DMS153 treated with DMSO at 0.1 percent for 48 hours (cell line): ENCODE measurements at regions not wholly inside any gene's neighbourhood (a gene's known extent, or its start where the extent isn't known, plus 50 kb on each side); places are given as distances from the start of the nearest gene placed in this dataset.
A peak's percentile ranks its signal among the peaks of the same experiment; 100 is the strongest.

Experiments
- DNase-seq: peaks from one replicate; lab custom pipeline; 2025; ENCODE audit not compliant: unreplicated experiment; lab: John Stamatoyannopoulos, UW

GRCh38 chr3:168895419-168895818 is 768.1 kb downstream of the MECOM start:
- DNase-seq, result no peak

- DNase-seq, result no peak
Measured at GRCh38 chr3:168894214-168894613, 769.3 kb downstream of the MECOM start.

GRCh38 chr3:168889666-168890065 is 773.8 kb downstream of the MECOM start:
- DNase-seq, result no peak

- no peak for DNase-seq
Measured at GRCh38 chr3:168888781-168889180, 774.7 kb downstream of the MECOM start.

- DNase-seq, result no peak
Measured at GRCh38 chr3:168885028-168885427, 778.5 kb downstream of the MECOM start.

GRCh38 chr3:168884353-168884903 is 779.1 kb downstream of the MECOM start:
- DNase-seq, result peak; percentile 7

GRCh38 chr3:168883145-168883544 is 780.4 kb downstream of the MECOM start:
- no peak for DNase-seq

- no peak for DNase-seq
Measured at GRCh38 chr3:168881804-168882203, 781.7 kb downstream of the MECOM start.

GRCh38 chr3:168878655-168879054 is 782.9 kb upstream of the GOLIM4 start:
- DNase-seq, result no peak

GRCh38 chr3:168877899-168878298 is 782.2 kb upstream of the GOLIM4 start:
- peak; percentile 53 for DNase-seq

GRCh38 chr3:168876346-168877035 is 780.8 kb upstream of the GOLIM4 start:
- no peak for DNase-seq

GRCh38 chr3:168872826-168873225 is 777.1 kb upstream of the GOLIM4 start:
- no peak for DNase-seq

- no peak for DNase-seq
Measured at GRCh38 chr3:168870892-168871291, 775.2 kb upstream of the GOLIM4 start.

GRCh38 chr3:168865022-168865551 is 769.4 kb upstream of the GOLIM4 start:
- DNase-seq, result peak; percentile 24

- no peak for DNase-seq
Measured at GRCh38 chr3:168864107-168865021, 768.6 kb upstream of the GOLIM4 start.

GRCh38 chr3:168863561-168863960 is 767.8 kb upstream of the GOLIM4 start:
- no peak for DNase-seq

GRCh38 chr3:168862466-168862865 is 766.7 kb upstream of the GOLIM4 start:
- no peak for DNase-seq

- DNase-seq, result no peak
Measured at GRCh38 chr3:168860592-168860991, 764.9 kb upstream of the GOLIM4 start.

GRCh38 chr3:168860028-168860427 is 764.3 kb upstream of the GOLIM4 start:
- DNase-seq, result no peak

GRCh38 chr3:168859574-168859973 is 763.9 kb upstream of the GOLIM4 start:
- DNase-seq, result no peak

- DNase-seq, result no peak
Measured at GRCh38 chr3:168859143-168859542, 763.4 kb upstream of the GOLIM4 start.

GRCh38 chr3:168858327-168858726 is 762.6 kb upstream of the GOLIM4 start:
- DNase-seq, result no peak
